Cardiac muscle cell (in vitro differentiated cells and primary cell): ENCODE measurements at regions not wholly inside any gene's neighbourhood (a gene's known extent, or its start where the extent isn't known, plus 50 kb on each side); places are given as distances from the start of the nearest gene placed in this dataset.

Source experiments
- DNase-seq, 2 donors: peaks; one replicate each; pipeline versions ENCODE4 v3.0.0 to v3.0.0-alpha.2; 2010 to 2017; ENCODE audit warnings: low read depth in 1 of 2, low spot score in 1 of 2
- H3K27ac ChIP-seq: fragments of 200-600 bp; sonication (generic); 2 replicates; pipeline ENCODE4 v1.5.1; 2016
- H3K27me3 ChIP-seq: fragments of 200-600 bp; sonication (generic); 2 replicates; pipeline ENCODE4 v1.6.0; 2016; ENCODE audit warnings: control low read depth
- H3K36me3 ChIP-seq: fragments of 200-600 bp; sonication (generic); 2 replicates; pipeline ENCODE4 v1.5.1; 2016; ENCODE audit warnings: control low read depth
- H3K4me1 ChIP-seq: fragments of 200-600 bp; sonication (generic); 2 replicates; pipeline ENCODE4 v1.8.1; 2017; ENCODE audit warnings: low read depth, mild to moderate bottlenecking, mixed run types
- H3K4me3 ChIP-seq: fragments of 200-600 bp; sonication (generic); 2 replicates; pipeline ENCODE4 v1.5.1; 2016; ENCODE audit warnings: mild to moderate bottlenecking
- H3K9me3 ChIP-seq: fragments of 200-600 bp; sonication (generic); 2 replicates; pipeline ENCODE4 v1.5.1; 2017; ENCODE audit warnings: low read depth, mild to moderate bottlenecking, control low read depth
- CTCF ChIP-seq: IDR thresholded peaks from 2 replicates; pipeline ENCODE4 v1.5.1; 2012; ENCODE audit warnings: low read depth, mild to moderate bottlenecking, low read length

GRCh38 chr3:25281732-25282126 lies 146.3 kb upstream of the RARB start:
- H3K9me3 ChIP-seq, result no peaks in the 10 kb centered on the region
- no peaks in the 10 kb centered on the region for H3K4me1 ChIP-seq
- no peaks in the 10 kb centered on the region for H3K36me3 ChIP-seq
- no peak overlapping the region for H3K27ac ChIP-seq
- no peak overlapping the region for H3K4me3 ChIP-seq
- no peak for TF ChIP-seq CTCF
- H3K27me3 ChIP-seq, result no peaks in the 10 kb centered on the region
- no peak for DNase-seq

GRCh38 chr3:25283613-25284012 lies 144.4 kb upstream of the RARB start:
- no peak overlapping the region for H3K27ac ChIP-seq
- H3K27me3 ChIP-seq, result no peaks in the 10 kb centered on the region
- H3K4me1 ChIP-seq, result no peaks in the 10 kb centered on the region
- TF ChIP-seq CTCF, result no peak
- no peak for DNase-seq
- no peaks in the 10 kb centered on the region for H3K36me3 ChIP-seq
- H3K9me3 ChIP-seq, result no peaks in the 10 kb centered on the region
- H3K4me3 ChIP-seq, result no peak overlapping the region

- H3K4me1 ChIP-seq, result no peaks in the 10 kb centered on the region
- no peak overlapping the region for H3K27ac ChIP-seq
- H3K4me3 ChIP-seq, result no peak overlapping the region
- no peaks in the 10 kb centered on the region for H3K36me3 ChIP-seq
- DNase-seq, result no peak
- H3K9me3 ChIP-seq, result no peaks in the 10 kb centered on the region
- no peaks in the 10 kb centered on the region for H3K27me3 ChIP-seq
- no peak for TF ChIP-seq CTCF
Measured at GRCh38 chr3:25284249-25284648, 143.8 kb upstream of the RARB start.

GRCh38 chr3:25287291-25287884 lies 140.7 kb upstream of the RARB start:
- H3K9me3 ChIP-seq, result no peaks in the 10 kb centered on the region
- H3K27me3 ChIP-seq, result no peaks in the 10 kb centered on the region
- no peaks in the 10 kb centered on the region for H3K36me3 ChIP-seq
- H3K4me3 ChIP-seq, result no peak overlapping the region
- no peaks in the 10 kb centered on the region for H3K4me1 ChIP-seq
- no peak overlapping the region for H3K27ac ChIP-seq
- no peak for TF ChIP-seq CTCF
- DNase-seq, result no peak

DNA sequence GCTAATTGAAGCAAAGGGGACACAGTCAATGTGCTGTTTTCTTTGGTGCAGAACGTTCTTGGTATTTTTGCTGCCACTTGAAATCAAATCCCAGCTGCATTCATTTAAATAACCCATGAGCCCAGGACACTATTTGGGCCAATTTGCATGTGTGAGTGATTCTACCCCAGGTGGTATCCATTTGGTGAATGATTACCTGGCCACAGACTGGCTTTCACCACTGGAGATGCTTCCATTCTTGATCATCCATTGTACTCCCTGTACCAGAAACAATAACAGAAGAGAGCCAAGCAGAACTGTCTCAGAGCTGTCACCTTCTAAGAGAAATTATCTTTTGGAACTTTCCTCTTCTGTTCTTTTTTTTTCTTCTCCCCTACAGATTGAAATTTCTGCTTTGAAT lies 139.7 kb upstream of the RARB start:
- no peak overlapping the region for H3K4me3 ChIP-seq
- TF ChIP-seq CTCF, result no peak
- H3K27ac ChIP-seq, result no peak overlapping the region
- DNase-seq, result no peak
- H3K27me3 ChIP-seq, result no peaks in the 10 kb centered on the region
- no peaks in the 10 kb centered on the region for H3K4me1 ChIP-seq
- no peaks in the 10 kb centered on the region for H3K36me3 ChIP-seq
- H3K9me3 ChIP-seq, result no peaks in the 10 kb centered on the region

DNA sequence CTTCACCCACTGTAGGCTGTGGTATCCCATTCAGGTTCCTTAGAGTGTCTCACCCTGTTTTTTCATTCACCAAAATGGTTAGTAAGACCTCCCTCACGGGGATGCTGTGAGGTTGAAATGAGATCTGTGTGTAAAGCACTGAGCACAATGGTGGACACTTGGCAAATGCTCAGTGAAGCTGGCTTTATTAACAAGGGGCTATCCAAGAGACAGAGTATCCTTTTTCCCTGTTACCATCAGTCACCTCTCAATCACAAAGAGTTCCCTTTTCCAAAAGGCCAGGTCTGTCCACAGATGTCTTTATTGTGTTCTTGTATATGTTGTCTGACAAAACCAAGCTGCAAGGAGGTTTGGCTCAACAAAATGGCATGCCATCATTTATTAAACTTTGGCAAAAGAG lies 138.9 kb upstream of the RARB start:
- TF ChIP-seq CTCF, result no peak
- H3K9me3 ChIP-seq, result no peaks in the 10 kb centered on the region
- no peaks in the 10 kb centered on the region for H3K36me3 ChIP-seq
- H3K4me3 ChIP-seq, result no peak overlapping the region
- H3K27me3 ChIP-seq, result no peaks in the 10 kb centered on the region
- DNase-seq, result no peak
- H3K4me1 ChIP-seq, result no peaks in the 10 kb centered on the region
- H3K27ac ChIP-seq, result no peak overlapping the region
